HG03045 (cell line): ENCODE measurements at regions not wholly inside any gene's neighbourhood (a gene's known extent, or its start where the extent isn't known, plus 50 kb on each side); places are given as distances from the start of the nearest gene placed in this dataset.
"Not testable (repeated sequence)": the region's sequence is repeated elsewhere in the genome, so short reads cannot be mapped to it uniquely, and the experiment has no call there.

Experiments used
- ATAC-seq: cut with Tn5 transposase; IDR thresholded peaks from one replicate; pipeline ENCODE4 v1.9.1; 2021; ENCODE audit warnings: mild to moderate bottlenecking, moderate library complexity; ENCODE audit not compliant: unreplicated experiment

GRCh38 chr13:111064661-111065060, 50.4 kb upstream of the ARHGEF7 start:
- ATAC-seq = no peak

- no peak for ATAC-seq
Measured at GRCh38 chr13:111062966-111063365, 52.1 kb upstream of the ARHGEF7 start.

DNA sequence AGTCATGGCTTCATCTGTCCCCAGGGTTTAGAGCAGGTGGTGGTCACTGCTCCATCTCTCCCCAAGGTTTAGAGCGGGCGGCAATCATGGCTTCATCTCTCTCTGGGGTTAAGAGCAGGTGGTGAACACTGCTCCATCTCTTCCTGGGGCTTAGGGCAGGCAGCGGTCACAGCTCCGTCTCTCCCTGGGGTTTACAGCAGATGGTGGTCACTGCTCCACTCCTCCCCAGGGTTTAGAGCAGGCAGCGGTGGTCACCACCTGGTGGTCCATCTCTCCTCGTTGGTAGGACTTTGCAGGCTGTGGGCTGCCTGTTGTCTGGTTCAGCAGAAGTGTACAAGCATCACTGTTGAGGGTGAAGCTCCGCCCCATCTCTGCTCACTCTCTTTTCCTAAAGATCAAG, 52.8 kb upstream of the ARHGEF7 start:
- ATAC-seq = no peak

DNA sequence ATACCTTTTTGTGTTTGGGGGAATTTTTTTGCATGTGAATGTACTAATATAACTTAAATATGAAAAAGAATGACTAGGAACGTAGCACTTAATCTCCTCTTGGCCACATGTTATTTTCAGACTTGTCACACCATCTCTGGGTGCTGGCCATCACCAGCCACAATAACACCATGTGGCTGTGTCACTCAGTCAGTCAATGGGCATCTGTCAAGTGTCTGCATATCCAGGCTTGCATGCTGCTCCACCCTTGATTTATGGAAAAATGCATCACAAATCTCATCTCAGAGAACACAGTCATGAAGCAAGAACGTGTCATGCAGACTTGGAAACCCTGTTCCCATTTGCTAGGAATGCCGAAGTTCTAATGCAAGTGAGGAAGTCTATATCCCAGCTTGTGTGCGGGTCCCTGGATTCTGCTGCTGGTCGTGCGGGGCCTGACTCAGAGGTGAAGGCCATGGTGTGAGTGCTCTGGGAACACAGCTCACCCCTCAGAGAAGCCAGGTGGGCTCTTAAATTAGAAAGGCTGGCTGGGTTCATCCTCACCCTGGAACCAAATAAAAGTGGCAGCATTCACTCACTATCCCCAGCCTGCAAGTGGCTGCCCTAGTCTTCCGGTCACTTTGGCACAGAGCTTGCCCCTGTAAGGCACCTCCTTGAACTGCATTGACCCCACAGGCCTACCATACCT, 53.6 kb upstream of the ARHGEF7 start:
- no peak for ATAC-seq

GRCh38 chr13:111060237-111060919, 54.7 kb upstream of the ARHGEF7 start:
- ATAC-seq = no peak

DNA sequence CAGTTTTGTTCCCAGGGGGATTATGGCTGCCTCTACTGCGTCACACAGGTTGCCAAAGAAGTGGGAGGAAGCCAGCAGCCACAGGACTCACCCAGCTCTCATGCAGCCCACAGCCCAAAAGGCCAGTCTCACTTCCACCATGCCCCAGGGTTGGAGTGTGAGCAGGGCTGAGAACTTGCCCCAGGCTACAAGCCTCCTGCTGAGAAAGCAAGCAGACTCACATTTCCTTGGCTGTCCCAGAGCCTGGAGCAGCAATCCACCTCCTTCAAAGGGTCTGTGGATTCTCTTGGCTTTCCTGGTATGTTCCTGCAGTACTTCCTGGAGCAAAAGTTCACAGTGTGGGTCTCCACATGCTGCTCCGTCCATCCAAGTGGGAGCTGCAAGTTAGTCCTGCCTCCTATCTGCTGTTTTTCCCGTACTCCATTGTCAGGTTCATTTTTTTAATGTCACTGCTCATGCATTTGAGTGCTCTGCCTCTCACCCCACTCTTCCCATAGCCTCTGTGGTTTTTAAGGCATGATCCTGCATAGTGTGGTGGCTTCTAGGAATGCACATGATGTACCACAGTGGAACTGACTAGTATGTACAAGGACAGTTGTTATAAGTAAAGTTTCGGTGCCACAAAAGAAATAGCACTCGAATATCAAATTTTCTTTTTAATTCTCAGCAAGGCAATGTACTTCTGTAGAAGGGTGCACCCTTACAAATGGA, 56.2 kb upstream of the ARHGEF7 start:
- no peak for ATAC-seq

GRCh38 chr13:111058339-111058738, 56.8 kb upstream of the ARHGEF7 start:
- not testable (repeated sequence) for ATAC-seq

GRCh38 chr13:111051726-111052232, 63.3 kb upstream of the ARHGEF7 start:
- not testable (repeated sequence) for ATAC-seq

DNA sequence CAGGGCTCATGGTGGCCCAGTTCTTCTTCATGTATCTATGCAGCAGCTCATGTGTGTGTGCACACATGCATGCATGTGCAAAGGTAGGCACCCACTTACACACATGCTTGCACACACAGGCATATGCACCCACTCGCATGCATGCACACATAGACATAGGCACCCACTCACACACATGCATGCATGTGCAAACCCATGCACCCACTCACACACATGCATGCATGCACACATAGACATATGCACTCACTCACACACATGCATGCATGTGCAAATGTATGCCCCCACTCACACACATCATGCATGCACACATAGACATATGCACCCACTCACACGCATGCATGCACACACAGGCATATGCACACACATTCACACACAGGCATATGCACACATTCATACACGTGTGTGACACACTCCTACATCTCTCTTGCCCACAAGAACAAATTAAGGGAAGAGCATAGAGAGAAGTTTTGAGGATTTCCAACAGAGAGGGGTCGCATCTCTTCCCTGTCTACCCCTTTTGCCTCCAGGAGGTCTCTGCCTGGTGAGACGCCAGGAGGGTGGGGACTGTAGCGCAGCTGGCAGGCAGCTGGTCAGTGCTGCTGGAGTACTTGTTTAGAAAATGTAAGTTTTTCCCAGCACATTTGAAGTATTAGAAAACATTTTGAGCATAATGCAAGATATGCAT, 63.9 kb upstream of the ARHGEF7 start:
- no peak for ATAC-seq

DNA sequence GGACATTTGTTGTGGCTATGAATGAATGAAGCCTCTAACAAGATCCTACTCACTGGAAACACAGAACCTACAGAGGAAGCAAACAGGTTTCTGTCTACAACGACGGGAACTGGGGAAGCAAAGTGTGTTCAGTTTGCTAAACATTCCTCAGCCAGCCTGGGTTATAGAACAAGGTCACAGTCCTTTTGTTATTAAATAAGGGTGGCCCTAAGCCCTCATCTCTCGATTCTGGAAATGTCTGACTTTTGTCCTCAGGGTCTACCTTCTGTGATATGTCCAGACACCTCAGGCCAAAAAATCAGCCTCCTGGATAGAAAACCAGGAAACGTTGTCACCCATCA, 64.6 kb upstream of the ARHGEF7 start:
- no peak for ATAC-seq

GRCh38 chr13:111049791-111050538, 65.1 kb upstream of the ARHGEF7 start:
- ATAC-seq = no peak

DNA sequence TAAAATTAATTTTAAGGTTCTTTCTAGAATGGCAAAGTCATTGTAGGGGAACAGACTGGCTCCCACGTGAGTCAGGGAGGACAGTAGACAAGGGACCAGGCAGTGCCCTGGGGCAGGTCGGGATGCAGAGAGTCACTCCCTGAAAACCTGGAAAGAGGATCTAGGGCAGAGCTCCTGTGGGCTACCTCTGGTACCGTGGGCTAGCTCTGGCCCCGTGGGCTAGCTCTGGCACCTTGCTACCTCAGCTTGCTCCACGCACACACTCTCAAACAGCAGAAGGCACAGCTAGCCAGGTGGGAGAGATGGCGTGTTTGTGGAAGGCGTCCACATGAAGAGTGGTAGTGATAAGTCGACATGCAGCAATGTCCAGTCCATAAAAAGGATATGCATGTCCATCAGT, 66.7 kb upstream of the ARHGEF7 start:
- ATAC-seq = no peak

- no peak for ATAC-seq
Measured at GRCh38 chr13:111047326-111047725, 67.8 kb upstream of the ARHGEF7 start.

- ATAC-seq = no peak
Measured at GRCh38 chr13:111046590-111047141, 68.4 kb upstream of the ARHGEF7 start.

- ATAC-seq = no peak
Measured at GRCh38 chr13:111045170-111045569, 69.9 kb upstream of the ARHGEF7 start.

GRCh38 chr13:111044087-111044830, 70.9 kb upstream of the ARHGEF7 start:
- no peak for ATAC-seq

- ATAC-seq = no peak
Measured at GRCh38 chr13:111043575-111043982, 71.5 kb upstream of the ARHGEF7 start.

GRCh38 chr13:111042661-111043226, 72.4 kb upstream of the ARHGEF7 start:
- ATAC-seq = no peak

DNA sequence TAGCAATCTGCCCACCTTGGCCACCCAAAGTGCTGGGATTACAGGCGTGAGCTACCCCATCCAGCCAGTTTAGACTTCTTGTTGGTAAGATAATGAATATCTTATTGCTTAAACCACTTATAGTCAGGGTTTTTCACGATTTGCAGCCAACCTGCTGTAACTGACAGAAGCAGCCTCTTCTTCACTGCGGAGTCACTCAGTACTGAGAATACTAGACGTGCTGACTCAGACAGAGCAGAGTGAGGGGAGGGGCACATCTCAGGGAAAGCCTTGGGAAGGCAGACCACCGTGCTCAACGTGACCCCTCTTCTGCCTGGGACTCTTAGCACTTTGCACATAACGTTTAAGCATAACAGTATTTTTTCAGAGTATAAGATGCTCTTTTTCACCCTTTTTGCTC, 74.3 kb upstream of the ARHGEF7 start:
- ATAC-seq = no peak
